GM23338 (cell line): ENCODE measurements at regions not wholly inside any gene's neighbourhood (a gene's known extent, or its start where the extent isn't known, plus 50 kb on each side); places are given as distances from the start of the nearest gene placed in this dataset.

Source experiments
- ATAC-seq: fragments of 200-7000 bp; cut with Tn5 transposase; 3 replicates; pipeline ENCODE4 v1.9.1; 2020
- DNase-seq: peaks from one replicate; pipeline ENCODE4 v3.0.0-alpha.2; 2015; ENCODE audit warnings: low spot score
- H2AFZ ChIP-seq: fragments of 200-600 bp; sonication (generic); 2 replicates; pipeline ENCODE4 v1.8.0; 2016; ENCODE audit warnings: antibody characterized with exemption, mild to moderate bottlenecking, moderate library complexity
- H3F3A ChIP-seq: fragments of 200-600 bp; sonication (generic); replicated peaks from 2 replicates; pipeline ENCODE4 v1.8.0; 2017; ENCODE audit warnings: antibody characterized with exemption, mixed run types, low read depth
- H3K27ac ChIP-seq: fragments of 200-600 bp; sonication (generic); 2 replicates; pipeline ENCODE4 v1.6.1; 2016; ENCODE audit warnings: low read depth
- H3K27me3 ChIP-seq: fragments of 200-600 bp; sonication (generic); 2 replicates; pipeline ENCODE4 v1.8.0; 2016; ENCODE audit warnings: mild to moderate bottlenecking, mixed run types, moderate library complexity; ENCODE audit not compliant: insufficient read depth
- H3K36me3 ChIP-seq: fragments of 200-600 bp; sonication (generic); 2 replicates; pipeline ENCODE4 v1.8.0; 2016; ENCODE audit warnings: mild to moderate bottlenecking; ENCODE audit not compliant: insufficient read depth
- H3K4me1 ChIP-seq: fragments of 200-600 bp; sonication (generic); 2 replicates; pipeline ENCODE4 v1.8.0; 2016; ENCODE audit warnings: mild to moderate bottlenecking, moderate library complexity; ENCODE audit not compliant: insufficient read depth
- H3K4me2 ChIP-seq: fragments of 200-600 bp; sonication (generic); 2 replicates; pipeline ENCODE4 v1.7.1; 2017; ENCODE audit warnings: mixed run types
- H3K4me3 ChIP-seq: fragments of 200-600 bp; sonication (generic); 2 replicates; pipeline ENCODE4 v1.6.1; 2016; ENCODE audit warnings: mixed run types
- H3K79me2 ChIP-seq: fragments of 200-600 bp; sonication (generic); replicated peaks from 2 replicates; pipeline ENCODE4 v1.8.0; 2017; ENCODE audit warnings: mild to moderate bottlenecking; ENCODE audit not compliant: insufficient read depth
- H3K9me2 ChIP-seq: fragments of 200-600 bp; sonication (generic); 2 replicates; pipeline ENCODE4 v1.8.0; 2017; ENCODE audit not compliant: insufficient read depth
- H4K20me1 ChIP-seq: fragments of 200-600 bp; sonication (generic); replicated peaks from 2 replicates; pipeline ENCODE4 v1.8.0; 2017; ENCODE audit warnings: mild to moderate bottlenecking; ENCODE audit not compliant: insufficient read depth
- H3K27ac Mint-ChIP-seq: 2 replicates; pipeline ENCODE4 v1.8.0; 2020; ENCODE audit warnings: inconsistent platforms, mild to moderate bottlenecking, moderate library complexity, mixed read lengths
- H3K27me3 Mint-ChIP-seq: 3 replicates; pipeline ENCODE4 v1.8.0; 2022; ENCODE audit warnings: low read depth, mild to moderate bottlenecking, moderate library complexity, mixed read lengths, inconsistent platforms; ENCODE audit not compliant: insufficient read depth, poor library complexity
- H3K36me3 Mint-ChIP-seq: 3 replicates; pipeline ENCODE4 v1.8.0; 2021; ENCODE audit warnings: low read depth, mild to moderate bottlenecking, inconsistent platforms, moderate library complexity, mixed read lengths
- H3K4me1 Mint-ChIP-seq: 3 replicates; pipeline ENCODE4 v1.8.0; 2020; ENCODE audit warnings: mild to moderate bottlenecking, inconsistent platforms, mixed read lengths
- H3K4me3 Mint-ChIP-seq: 3 replicates; pipeline ENCODE4 v1.8.0; 2021; ENCODE audit warnings: moderate library complexity, mild to moderate bottlenecking, inconsistent platforms, mixed read lengths
- H3K9me3 Mint-ChIP-seq: 3 replicates; pipeline ENCODE4 v1.8.0; 2020; ENCODE audit warnings: moderate library complexity, mild to moderate bottlenecking, inconsistent platforms, mixed read lengths
- CREB1 ChIP-seq: fragments of 250-450 bp; sonication (Bioruptor Pico); IDR thresholded peaks from 2 replicates; pipeline ENCODE4 v1.5.0; 2020; ENCODE audit warnings: low read depth, mild to moderate bottlenecking, moderate library complexity
- CTCF ChIP-seq, 2 experiments: fragments of 200-600 bp in 1 of 2; sonication (generic) in 1 of 2; conservative IDR thresholded peaks; 2 replicates each; pipeline versions ENCODE4 v1.5.1 to v1.6.1; 2016 to 2017; ENCODE audit warnings: antibody characterized with exemption in 2 of 2, low read depth in 2 of 2, mild to moderate bottlenecking in 2 of 2, moderate library complexity in 1 of 2
- ETS1 ChIP-seq: IDR thresholded peaks from 2 replicates; pipeline ENCODE4 v1.6.1; 2016; ENCODE audit warnings: antibody characterized with exemption
- EZH2 ChIP-seq: fragments of 200-600 bp; sonication (generic); IDR thresholded peaks from one replicate; pipeline ENCODE4 v1.8.0; 2017; ENCODE audit warnings: antibody characterized with exemption, mild to moderate bottlenecking, low read depth; ENCODE audit not compliant: unreplicated experiment
- EZH2phosphoT487 ChIP-seq: fragments of 200-600 bp; sonication (generic); IDR thresholded peaks from one replicate; pipeline ENCODE4 v1.8.1; 2018; ENCODE audit warnings: antibody characterized with exemption; ENCODE audit not compliant: unreplicated experiment
- JUNB ChIP-seq: IDR thresholded peaks from one replicate; pipeline ENCODE4 v1.6.1; 2016; ENCODE audit warnings: antibody characterized with exemption; ENCODE audit not compliant: unreplicated experiment
- NANOG ChIP-seq: IDR thresholded peaks from 2 replicates; pipeline ENCODE4 v1.6.1; 2016; ENCODE audit warnings: antibody characterized with exemption, borderline replicate concordance
- POLR2AphosphoS5 ChIP-seq: IDR thresholded peaks from 2 replicates; pipeline ENCODE4 v1.6.1; 2016; ENCODE audit warnings: antibody characterized with exemption, low read depth
- STAT1 ChIP-seq: IDR thresholded peaks from one replicate; pipeline ENCODE4 v1.6.1; 2016; ENCODE audit warnings: antibody characterized with exemption; ENCODE audit not compliant: unreplicated experiment
- ZNF114 ChIP-seq: fragments of 250-450 bp; sonication (Bioruptor Pico); IDR thresholded peaks from 2 replicates; pipeline ENCODE4 v1.5.0; 2020; ENCODE audit warnings: mild to moderate bottlenecking, moderate library complexity
- ZNF331 ChIP-seq: fragments of 250-450 bp; sonication (Bioruptor Pico); IDR thresholded peaks from 2 replicates; pipeline ENCODE4 v1.5.0; 2020; ENCODE audit warnings: low read depth, mild to moderate bottlenecking, moderate library complexity
- TF ChIP-seq, protein P1 (sequence below): IDR thresholded peaks from one replicate; pipeline ENCODE4 v1.6.1; 2018; ENCODE audit warnings: antibody characterized with exemption; ENCODE audit not compliant: unreplicated experiment

- no peak for TF ChIP-seq CTCF (conservative IDR thresholded peaks at IDR 0.05; ENCODE audit: low read depth in 2 of 2)
- TF ChIP-seq EZH2, result no peak
- TF ChIP-seq CREB1 (CRISPR knock-in tag), result no peak
- TF ChIP-seq ZNF114 (CRISPR knock-in tag), result no peak
- TF ChIP-seq POLR2AphosphoS5, result no peak
Measured at GRCh38 chr7:130974794-130975193, 240.8 kb upstream of the KLF14 start (continued).

DNA sequence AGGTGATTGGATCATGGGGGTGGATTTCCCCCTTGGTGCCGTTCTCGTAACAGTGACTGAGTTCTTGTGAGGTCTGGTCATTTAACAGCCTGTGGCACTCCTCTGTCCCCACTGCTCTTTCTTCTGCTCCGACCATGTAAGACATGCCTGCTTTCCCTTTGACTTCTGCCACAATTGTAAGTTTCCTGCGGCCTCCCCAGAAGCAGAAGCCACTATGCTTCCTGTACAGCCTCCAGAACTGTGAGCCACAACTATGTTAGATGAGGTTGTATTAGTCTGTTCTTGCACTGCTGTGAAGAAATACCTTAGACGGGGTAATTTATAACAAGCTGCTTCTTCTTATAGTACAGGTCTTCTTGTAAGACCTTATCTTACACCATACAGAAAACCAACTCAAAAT is 241.7 kb upstream of the KLF14 start:
- ATAC-seq (no peak), DNase-seq (no peak)
- Histone ChIP-seq H3K9me2 (no peaks in the 10 kb centered on the region), H3K4me1 (no peaks in the 10 kb centered on the region), H3K27me3 (no peaks in the 10 kb centered on the region), H4K20me1 (no peaks in the 10 kb centered on the region), H3K79me2 (no peaks in the 10 kb centered on the region), H3K4me3 (no peak overlapping the region), H3F3A (no peaks in the 10 kb centered on the region), H3K36me3 (peaks cover 5% of the 10 kb centered on the region; the same call in 1 of the 2 replicates), H3K27ac (no peak overlapping the region), H2AFZ (no peak overlapping the region), H3K4me2 (no peak overlapping the region)
- H3K9me3 Mint-ChIP-seq, result peaks cover 20% of the 10 kb centered on the region
- H3K27ac Mint-ChIP-seq, result no peak overlapping the region
- H3K4me3 Mint-ChIP-seq, result no peak overlapping the region
- peaks cover 42% of the 10 kb centered on the region for H3K36me3 Mint-ChIP-seq
- peaks cover 7% of the 10 kb centered on the region for H3K27me3 Mint-ChIP-seq
- H3K4me1 Mint-ChIP-seq, result peaks cover 4% of the 10 kb centered on the region; the same call in 1 of the 3 replicates
- TF ChIP-seq STAT1, result no peak
- TF ChIP-seq ETS1, result no peak
- TF ChIP-seq CTCF (conservative IDR thresholded peaks at IDR 0.05; ENCODE audit: low read depth in 2 of 2), result no peak
- no peak for TF ChIP-seq ZNF114 (CRISPR knock-in tag)
- no peak for TF ChIP-seq NANOG
- TF ChIP-seq JUNB, result no peak
- TF ChIP-seq CREB1 (CRISPR knock-in tag), result no peak
- TF ChIP-seq EZH2phosphoT487, result no peak
- no peak for TF ChIP-seq EZH2
- no peak for TF ChIP-seq POLR2AphosphoS5
- TF ChIP-seq ZNF331 (CRISPR knock-in tag), result no peak
- TF ChIP-seq, protein P1, sequence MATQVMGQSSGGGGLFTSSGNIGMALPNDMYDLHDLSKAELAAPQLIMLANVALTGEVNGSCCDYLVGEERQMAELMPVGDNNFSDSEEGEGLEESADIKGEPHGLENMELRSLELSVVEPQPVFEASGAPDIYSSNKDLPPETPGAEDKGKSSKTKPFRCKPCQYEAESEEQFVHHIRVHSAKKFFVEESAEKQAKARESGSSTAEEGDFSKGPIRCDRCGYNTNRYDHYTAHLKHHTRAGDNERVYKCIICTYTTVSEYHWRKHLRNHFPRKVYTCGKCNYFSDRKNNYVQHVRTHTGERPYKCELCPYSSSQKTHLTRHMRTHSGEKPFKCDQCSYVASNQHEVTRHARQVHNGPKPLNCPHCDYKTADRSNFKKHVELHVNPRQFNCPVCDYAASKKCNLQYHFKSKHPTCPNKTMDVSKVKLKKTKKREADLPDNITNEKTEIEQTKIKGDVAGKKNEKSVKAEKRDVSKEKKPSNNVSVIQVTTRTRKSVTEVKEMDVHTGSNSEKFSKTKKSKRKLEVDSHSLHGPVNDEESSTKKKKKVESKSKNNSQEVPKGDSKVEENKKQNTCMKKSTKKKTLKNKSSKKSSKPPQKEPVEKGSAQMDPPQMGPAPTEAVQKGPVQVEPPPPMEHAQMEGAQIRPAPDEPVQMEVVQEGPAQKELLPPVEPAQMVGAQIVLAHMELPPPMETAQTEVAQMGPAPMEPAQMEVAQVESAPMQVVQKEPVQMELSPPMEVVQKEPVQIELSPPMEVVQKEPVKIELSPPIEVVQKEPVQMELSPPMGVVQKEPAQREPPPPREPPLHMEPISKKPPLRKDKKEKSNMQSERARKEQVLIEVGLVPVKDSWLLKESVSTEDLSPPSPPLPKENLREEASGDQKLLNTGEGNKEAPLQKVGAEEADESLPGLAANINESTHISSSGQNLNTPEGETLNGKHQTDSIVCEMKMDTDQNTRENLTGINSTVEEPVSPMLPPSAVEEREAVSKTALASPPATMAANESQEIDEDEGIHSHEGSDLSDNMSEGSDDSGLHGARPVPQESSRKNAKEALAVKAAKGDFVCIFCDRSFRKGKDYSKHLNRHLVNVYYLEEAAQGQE, result no peak
